NCI-H510A (cell line): ENCODE measurements at regions not wholly inside any gene's neighbourhood (a gene's known extent, or its start where the extent isn't known, plus 50 kb on each side); places are given as distances from the start of the nearest gene placed in this dataset.

Experiments used
- DNase-seq: peaks from one replicate; lab custom pipeline; 2025; lab: John Stamatoyannopoulos, UW

GRCh38 chr21:17455028-17455353, 57.9 kb upstream of the CXADR start:
- DNase-seq = no peak

- no peak for DNase-seq
These were observed 57.4 kb upstream of the CXADR start for GRCh38 chr21:17455451-17455850.

- DNase-seq = no peak
These were observed 54.6 kb upstream of the CXADR start for GRCh38 chr21:17458279-17458678.

DNA sequence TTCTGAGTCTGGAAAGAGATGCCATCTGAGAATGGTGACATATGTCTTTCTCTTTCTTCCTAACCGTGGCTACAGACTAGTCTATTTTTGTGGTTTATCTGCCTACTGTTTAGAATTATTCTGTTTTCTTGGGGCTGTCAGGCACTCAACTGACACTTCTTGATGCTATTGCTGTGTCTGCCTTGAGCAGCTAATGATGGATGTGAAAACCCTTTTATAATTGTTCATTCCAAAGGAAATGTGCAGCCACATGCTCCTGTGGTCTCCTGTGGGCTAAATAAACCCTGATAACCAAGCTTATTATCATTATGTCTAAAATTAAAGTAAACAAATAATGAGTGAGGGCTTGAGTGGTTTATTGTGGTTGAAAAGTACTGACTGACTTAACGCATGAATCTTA, 52.7 kb upstream of the CXADR start:
- no peak for DNase-seq

GRCh38 chr21:17461014-17461413, 51.8 kb upstream of the CXADR start:
- no peak for DNase-seq

GRCh38 chr21:17461582-17461981, 51.3 kb upstream of the CXADR start:
- no peak for DNase-seq

DNA sequence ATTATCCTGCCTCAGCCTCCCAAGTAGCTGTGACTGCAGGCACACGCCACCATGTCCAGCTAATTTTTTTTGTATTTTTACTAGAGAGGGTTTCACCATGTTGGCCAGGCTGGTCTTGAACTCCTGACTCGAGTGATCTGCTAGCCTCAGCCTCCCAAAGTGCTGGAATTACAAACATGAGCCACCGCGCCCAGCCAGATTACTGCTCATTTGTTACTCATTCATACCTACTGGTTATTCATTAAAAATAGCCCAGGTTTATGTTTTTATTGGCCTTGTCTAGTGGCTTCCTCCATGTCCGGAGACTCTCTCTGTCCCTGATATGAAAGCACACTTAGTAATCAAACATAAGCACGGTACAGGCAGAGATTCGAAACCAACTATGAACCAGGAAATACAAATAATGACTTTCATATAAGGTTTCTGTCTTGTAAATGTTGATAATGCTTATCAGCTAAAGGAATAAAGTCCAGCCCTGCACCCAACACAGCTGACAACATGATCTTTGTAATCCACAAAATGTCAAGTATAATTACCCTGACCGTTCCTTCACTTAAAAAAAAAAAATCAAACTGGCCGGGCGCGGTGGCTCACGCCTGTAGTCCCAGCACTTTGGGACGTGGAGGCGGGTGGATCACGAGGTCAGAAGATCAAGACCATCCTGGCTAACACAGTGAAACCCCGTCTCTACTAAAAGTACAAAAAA, 50.4 kb upstream of the CXADR start:
- DNase-seq = no peak
